ENCODE measurements at regions not wholly inside any gene's neighbourhood (a gene's known extent, or its start where the extent isn't known, plus 50 kb on each side); places are given as distances from the start of the nearest gene placed in this dataset.

- no peak overlapping the region for H3K27ac ChIP-seq
- DNase-seq: no peak
- no peak overlapping the region for H3K4me3 ChIP-seq
- intact Hi-C loops (cut with DNase I): no loop called here
- H3K4me1 ChIP-seq: peaks cover 0 to 12% (median 0%) of the 10 kb centered on the region in 3 donors
- WGBS, 2 donors: 72% methylated on average over 5 of the region's 5 CpGs; no CpG with 5 or more reads in 1 of the 2 donors
- peaks cover 0 to 24% (median 0%) of the 10 kb centered on the region in 4 donors for H3K27me3 ChIP-seq
- no peak for TF ChIP-seq CTCF (IDR thresholded peaks at IDR 0.05)
- no peak for TF ChIP-seq POLR2A (IDR thresholded peaks at IDR 0.05)
- no peaks in the 10 kb centered on the region for H3K9me3 ChIP-seq
- H3K36me3 ChIP-seq: no peaks in the 10 kb centered on the region
Observed at GRCh38 chrX:139209342-139209741, 321.2 kb upstream of the F9 start.

- Histone ChIP-seq H3K4me1 (peaks cover 0 to 26% (median 0%) of the 10 kb centered on the region in 3 donors), H3K27me3 (peaks cover 0 to 41% (median 2%) of the 10 kb centered on the region in 4 donors), H3K36me3 (no peaks in the 10 kb centered on the region), H3K27ac (no peak overlapping the region), H3K4me3 (no peak overlapping the region), H3K9me3 (no peaks in the 10 kb centered on the region)
- DNase-seq: no peak
- intact Hi-C loops (cut with DNase I): no loop called here
- TF ChIP-seq POLR2A (IDR thresholded peaks at IDR 0.05): no peak
- TF ChIP-seq CTCF (IDR thresholded peaks at IDR 0.05): no peak
Observed at GRCh38 chrX:139207655-139208054, 322.9 kb upstream of the F9 start.

GRCh38 chrX:139206914-139207313 lies 323.6 kb upstream of the F9 start:
- no peak for DNase-seq
- peaks cover 0 to 32% (median 0%) of the 10 kb centered on the region in 3 donors for H3K4me1 ChIP-seq
- 30 to 54% methylated on average over 3 of the region's 3 CpGs for WGBS, 2 donors
- H3K27me3 ChIP-seq: peaks cover 0 to 45% (median 2%) of the 10 kb centered on the region in 4 donors
- intact Hi-C loops (cut with DNase I): no loop called here
- no peak overlapping the region for H3K27ac ChIP-seq
- no peak overlapping the region for H3K4me3 ChIP-seq
- TF ChIP-seq POLR2A (IDR thresholded peaks at IDR 0.05) (no peak), CTCF (IDR thresholded peaks at IDR 0.05) (no peak)
- no peaks in the 10 kb centered on the region for H3K36me3 ChIP-seq
- H3K9me3 ChIP-seq: no peaks in the 10 kb centered on the region

- intact Hi-C loops (cut with DNase I): no loop called here
- peaks cover 0 to 45% (median 2%) of the 10 kb centered on the region in 4 donors for H3K27me3 ChIP-seq
- peaks cover 0 to 46% (median 0%) of the 10 kb centered on the region in 3 donors for H3K4me1 ChIP-seq
- H3K9me3 ChIP-seq: no peaks in the 10 kb centered on the region
- TF ChIP-seq POLR2A (IDR thresholded peaks at IDR 0.05) (peak in 1 of 4 donors; percentile 10), CTCF (IDR thresholded peaks at IDR 0.05) (no peak)
- WGBS, 2 donors: 54% methylated on average over 9 of the region's 58 CpGs; no CpG with 5 or more reads in 1 of the 2 donors
- no peak for DNase-seq
- H3K36me3 ChIP-seq: no peaks in the 10 kb centered on the region
- H3K27ac ChIP-seq: peak overlapping the region in 3 of 4 donors; percentile 51 to 82 (median 77)
- H3K4me3 ChIP-seq: peak overlapping the region; percentile 35 to 69 (median 48)
Observed at GRCh38 chrX:139204898-139205667, 325.5 kb upstream of the F9 start.

- Histone ChIP-seq H3K9me3 (no peaks in the 10 kb centered on the region), H3K4me1 (peaks cover 0 to 51% (median 0%) of the 10 kb centered on the region in 3 donors), H3K4me3 (peak overlapping the region; percentile 35 to 69 (median 48)), H3K36me3 (no peaks in the 10 kb centered on the region), H3K27ac (peak overlapping the region; percentile 42 to 82 (median 66)), H3K27me3 (peaks cover 0 to 45% (median 2%) of the 10 kb centered on the region in 4 donors)
- intact Hi-C loops (cut with DNase I): no loop called here
- 13% methylated on average over 14 of the region's 20 CpGs; no CpG with 5 or more reads in 1 of the 2 donors for WGBS, 2 donors
- TF ChIP-seq CTCF (IDR thresholded peaks at IDR 0.05): no peak
- TF ChIP-seq POLR2A (IDR thresholded peaks at IDR 0.05): no peak
- DNase-seq: no peak
Observed at GRCh38 chrX:139204571-139204897, 326.0 kb upstream of the F9 start.

Measured in esophagus squamous epithelium (tissue), 5 donors.